ENCODE measurements at regions not wholly inside any gene's neighbourhood (a gene's known extent, or its start where the extent isn't known, plus 50 kb on each side); places are given as distances from the start of the nearest gene placed in this dataset.

DNA sequence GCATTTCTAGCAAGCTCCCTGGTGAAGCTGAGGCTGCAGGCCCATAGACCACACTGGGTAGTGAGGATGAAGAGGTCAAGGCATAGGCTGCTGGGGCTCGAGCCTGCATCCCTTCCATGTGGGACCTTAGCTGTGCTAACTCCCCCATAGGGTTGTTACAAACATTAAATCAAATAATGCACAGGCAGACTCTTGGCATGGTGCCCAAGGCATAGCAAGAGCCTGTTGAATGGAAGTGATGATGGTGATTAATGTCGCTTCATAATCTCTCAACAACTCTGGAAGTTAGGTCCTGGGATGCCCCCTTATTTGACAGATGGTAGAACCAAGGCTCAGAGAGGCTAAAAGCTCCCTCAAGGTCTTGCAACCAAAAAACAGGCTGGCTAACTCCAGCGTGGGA, 283.9 kb upstream of the EEF2KMT start:
- no peak for DNase-seq

DNA sequence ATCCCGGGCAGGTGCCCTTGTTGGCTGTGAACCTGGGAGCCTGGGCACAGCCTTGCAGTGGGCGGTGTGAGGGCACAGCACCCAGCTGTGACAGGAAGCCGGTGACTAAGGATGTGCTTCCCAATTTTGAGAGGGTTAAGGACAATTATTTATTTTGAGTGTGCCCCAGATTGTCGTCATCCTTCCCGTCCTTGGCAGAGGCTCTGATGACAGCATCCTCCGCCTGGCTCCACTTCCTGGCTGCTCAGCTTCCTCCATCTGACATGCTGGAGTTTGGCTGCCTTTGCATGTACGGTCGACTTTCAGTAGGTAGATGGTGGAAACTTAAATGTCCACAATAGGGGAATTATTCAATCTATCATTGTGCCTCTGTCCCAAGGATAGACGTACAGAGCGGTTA, 282.4 kb upstream of the EEF2KMT start:
- no peak for DNase-seq

DNA sequence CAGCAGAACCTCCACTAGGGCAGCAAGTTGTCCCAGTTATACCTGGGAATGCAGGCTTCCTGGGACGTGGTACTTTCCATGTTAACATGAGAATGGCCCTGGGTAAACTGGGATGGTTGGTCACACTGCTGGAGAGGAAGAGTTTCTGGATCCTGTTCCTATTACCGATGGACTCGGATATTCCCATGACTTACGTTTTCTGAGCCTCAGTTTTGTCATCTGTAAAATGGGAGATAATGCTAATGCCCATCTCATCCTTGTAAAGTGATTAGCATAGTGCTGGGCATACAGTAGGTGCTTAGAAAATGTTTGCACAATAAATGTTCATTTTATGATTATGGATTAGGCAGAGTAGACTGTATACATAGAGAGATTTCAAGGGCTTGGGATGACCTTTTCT, 280.9 kb upstream of the EEF2KMT start:
- DNase-seq, result no peak

DNA sequence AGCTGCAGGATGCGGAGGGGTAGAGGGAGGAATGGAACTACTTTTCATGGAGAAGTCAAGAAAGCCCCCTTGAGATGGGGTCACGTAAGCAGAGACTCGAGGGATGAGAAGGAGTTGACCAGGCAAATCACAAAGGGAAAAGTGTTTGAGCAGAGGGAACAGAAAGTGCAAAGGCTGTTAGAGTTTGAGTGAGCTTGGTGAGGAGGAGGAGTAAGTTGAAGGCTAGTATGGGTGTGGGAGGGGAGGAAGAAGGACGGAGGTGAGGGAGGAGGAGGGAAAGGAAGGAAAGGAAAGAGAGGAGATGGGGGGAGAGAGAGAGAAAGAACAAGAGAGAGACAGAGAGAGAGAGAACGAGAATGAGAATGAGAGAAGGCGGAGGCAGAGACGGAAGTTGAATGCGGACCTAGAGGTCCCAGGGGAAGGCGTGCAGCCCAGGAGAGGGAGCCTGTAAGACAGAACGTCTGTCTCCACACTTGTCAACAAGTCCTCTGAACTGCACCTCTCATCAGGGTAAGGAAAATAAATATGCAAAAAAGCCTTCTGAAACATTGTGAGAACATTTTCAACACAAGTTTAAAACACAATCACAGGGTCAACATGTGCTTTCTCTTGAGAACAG, 279.8 kb upstream of the EEF2KMT start:
- no peak for DNase-seq

DNA sequence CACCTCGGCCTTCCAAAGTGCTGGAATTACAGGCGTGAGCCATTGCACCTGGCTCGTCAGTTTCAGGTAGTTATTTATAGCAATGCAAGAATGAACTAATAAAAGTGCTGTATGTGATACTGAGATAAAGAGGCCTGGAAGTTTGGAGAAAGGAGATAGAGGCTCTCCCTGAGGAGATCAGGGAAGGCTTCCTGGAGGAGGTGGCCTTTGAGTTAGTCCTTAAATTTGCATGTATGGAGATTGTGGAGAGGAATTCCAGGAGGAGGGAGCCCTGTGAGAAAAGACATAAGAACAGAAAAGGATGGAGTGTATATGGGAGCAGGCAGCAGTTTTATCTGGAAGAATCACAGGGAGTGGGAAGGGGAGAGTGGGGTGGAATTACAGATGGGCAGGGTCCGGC, 276.6 kb upstream of the EEF2KMT start:
- no peak for DNase-seq

DNA sequence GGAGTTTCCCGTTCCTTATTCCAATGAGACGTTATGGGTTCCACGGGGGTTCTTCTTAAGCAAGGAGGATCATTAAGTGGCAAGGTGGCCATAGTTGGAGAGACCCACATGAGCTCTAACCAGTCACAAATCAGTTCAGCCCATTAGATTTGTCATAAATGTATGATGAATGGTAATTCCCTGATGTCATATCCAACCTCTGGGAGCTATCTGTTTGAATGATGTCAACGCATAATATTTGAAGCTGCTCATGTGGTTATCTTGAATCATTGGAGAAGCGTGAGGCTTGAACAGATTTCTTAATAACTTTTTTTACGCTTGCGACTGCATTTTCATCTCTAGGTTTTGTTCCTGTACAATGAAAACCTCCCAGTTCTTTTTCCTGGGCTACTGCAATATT, 270.4 kb upstream of the EEF2KMT start:
- no peak for DNase-seq

DNA sequence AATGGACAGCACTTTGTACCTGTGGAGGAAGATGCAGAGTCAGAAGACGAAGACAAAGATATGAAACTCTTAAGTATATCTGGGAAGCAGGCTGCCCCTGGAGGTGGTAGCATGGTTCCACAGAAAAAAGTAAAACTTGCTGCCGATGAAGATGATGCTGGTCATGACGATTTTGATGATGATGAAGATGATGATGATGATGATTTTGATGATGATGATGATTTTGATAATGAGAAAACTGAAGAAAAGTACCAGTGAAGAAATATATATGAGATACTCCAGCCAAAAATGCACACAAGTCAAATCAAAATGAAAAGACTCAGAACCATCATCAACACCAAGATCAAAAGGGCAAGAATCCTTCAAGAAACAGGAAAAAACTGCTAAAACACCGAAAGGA, 268.5 kb upstream of the EEF2KMT start:
- DNase-seq, result no peak

DNA sequence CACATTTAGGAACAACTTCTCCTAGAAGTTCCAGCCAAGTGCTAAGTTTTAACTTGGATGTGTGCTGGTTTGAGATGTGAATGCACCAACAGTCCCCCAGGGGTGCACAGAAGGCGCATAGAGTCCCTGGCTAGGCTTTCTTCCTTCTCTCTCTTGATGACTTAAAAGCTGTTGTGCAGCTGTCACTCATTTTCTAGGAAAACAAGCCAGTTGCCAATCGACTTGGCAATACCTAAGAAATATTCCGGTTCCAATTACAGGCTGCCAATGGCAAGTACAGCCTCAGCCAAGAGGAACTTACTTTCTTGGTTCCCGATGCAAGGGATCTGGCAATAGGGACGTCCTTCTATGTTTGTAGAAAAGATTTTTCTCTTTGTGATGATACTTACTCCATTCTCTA, 266.6 kb upstream of the EEF2KMT start:
- DNase-seq, result no peak

DNA sequence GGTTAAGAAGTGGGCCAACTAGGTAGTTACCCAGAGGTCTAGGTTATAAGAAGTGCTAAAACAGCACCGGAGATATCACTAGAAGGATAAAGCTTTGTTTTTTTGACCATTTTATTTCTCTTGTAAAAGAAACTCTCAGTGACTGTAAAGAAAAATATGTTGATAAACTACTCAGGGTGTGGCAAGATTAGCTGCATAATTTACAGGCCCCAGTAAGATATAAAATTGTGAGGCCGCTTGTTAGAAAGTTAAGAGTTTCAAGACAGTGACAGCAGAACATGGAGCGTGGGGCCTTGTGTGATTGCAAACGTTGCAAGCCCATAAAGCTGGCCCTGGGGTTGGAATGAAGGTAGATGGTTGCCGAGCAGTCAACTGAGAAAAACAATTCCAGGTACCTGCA, 263.7 kb upstream of the EEF2KMT start:
- DNase-seq, result no peak

DNA sequence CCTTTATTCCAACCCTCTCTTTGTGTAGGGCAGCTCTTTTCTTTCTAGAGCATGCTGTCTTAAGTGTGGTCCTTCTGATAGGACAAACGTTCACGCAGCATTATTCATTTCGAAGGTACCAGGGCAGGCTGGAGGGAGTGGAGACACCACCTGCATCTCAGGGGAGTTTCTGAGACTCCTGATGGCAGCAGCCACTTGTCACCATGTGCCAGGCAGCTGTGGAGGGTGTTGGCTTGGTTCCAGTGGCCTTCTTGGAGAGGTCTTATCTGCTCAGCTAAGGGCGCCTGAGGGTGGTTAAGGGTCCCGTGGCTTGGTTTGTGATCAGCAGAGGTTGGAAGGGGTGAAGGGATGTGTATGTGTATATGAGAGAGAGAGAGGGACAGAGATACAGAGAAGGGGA, 257.1 kb upstream of the EEF2KMT start:
- no peak for DNase-seq

DNA sequence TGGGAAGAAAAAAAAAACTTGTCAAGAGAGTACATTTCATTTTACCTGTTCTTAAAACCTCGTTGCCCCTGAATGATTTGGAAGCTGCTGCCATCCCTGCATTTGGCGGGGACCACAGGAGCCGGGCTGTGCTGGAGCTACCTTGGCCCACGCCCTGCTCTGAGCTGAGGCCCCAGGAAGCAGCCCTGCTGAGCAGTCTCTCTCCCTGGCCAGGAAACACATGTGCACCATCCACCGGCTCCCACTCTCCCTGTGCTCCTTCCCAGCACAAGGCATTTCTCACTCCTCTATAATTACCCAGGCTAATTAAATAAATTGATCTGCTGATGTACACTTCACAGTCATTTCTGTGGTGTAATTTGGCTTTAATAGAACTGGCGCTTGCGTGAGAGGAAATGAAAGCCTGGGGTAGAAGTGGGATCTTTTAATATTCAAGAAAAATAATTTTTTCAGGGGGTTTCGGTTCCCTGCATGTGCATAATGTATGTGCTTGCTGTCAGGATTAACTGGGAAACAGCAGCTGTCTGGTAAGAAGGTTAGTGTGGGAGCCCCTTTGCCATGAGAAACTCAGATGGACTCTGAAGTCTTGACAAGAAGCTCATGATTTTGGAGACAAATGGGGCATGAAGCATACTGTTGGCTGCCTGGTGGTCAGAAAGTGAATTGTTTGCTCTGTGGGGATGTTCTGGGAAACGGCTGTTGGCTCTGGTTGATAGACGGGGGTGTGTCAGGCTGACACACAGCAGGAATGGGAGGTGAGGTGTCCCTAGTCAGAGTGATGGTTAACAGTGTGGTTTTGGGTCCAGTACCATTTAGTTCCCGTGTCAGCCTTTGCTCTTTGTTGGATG, 252.3 kb upstream of the EEF2KMT start:
- DNase-seq, result no peak

DNA sequence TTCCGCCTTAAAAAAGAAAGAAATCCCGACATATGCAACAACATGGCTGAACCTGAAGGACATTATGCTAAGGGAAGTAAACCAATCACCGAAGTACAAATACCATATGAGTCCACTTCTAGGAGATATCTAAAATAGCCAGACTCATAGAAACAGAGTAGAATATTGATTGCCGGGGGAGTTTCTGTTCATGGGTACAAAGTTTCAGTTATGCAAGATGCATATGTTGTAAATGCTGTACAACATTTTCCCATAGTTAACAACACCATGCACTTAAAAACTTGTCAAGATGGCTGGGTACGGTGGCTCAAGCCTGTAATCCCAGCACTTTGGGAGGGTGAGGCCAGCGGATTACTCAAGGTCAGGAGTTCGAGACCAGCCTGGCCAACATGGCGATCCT, 251.5 kb upstream of the EEF2KMT start:
- DNase-seq, result no peak

DNA sequence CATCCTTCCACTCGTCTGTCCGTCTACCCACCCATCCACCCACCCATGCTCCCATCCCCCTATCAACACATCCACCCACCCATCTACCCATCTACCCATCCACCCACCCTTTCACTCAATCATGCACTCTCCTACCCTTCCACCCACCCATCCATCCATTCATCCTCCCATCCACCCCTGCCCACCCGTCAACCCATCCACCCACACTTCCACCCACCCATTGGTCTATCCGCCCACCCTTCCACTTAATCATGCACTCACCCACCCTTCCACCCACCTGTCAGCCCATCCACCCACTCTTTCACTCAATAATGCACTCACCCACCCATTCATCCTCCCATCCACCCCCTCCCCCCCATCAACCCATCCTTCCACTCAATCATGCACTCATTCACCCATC, 250.0 kb upstream of the EEF2KMT start:
- DNase-seq, result no peak

DNA sequence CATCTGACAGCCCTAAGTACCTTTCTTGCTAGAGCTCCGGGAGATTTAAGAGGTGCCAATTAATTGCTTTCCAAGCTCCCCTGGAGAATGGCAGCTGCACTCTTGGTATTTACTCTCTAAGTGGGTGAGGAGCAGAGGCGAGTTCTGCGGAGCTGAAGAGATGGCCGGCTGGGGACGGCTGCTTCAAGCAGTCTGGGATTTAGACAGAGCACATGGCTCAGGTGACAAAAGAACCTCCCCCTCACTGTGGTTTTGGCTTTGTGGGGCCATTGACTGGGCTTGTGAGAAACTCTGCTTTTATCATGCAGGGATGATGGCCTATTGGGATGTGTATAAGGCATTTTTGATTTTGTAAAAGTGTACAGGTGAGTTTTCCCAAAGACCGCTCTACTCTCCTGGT, 239.3 kb upstream of the EEF2KMT start:
- DNase-seq, result no peak

DNA sequence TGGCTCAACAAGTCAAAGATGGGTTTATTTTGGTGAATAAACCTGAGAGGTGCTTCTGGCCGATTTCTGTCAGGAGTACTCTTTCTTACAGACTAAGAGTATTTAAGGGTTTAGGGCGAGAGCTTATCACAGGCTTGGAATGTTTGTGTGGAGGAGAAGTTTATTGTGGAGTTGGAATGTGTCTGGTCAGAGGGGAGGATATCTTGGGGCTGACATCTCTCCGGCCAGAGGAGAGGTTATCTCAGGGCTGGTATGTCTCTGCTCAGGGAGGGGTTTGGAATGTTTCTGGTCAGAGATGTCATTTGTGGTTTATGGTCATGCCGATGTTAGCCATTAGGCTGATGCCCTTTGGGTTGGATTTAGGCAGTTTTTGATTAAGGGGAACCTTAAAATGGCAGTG, 236.4 kb upstream of the EEF2KMT start:
- no peak for DNase-seq

DNA sequence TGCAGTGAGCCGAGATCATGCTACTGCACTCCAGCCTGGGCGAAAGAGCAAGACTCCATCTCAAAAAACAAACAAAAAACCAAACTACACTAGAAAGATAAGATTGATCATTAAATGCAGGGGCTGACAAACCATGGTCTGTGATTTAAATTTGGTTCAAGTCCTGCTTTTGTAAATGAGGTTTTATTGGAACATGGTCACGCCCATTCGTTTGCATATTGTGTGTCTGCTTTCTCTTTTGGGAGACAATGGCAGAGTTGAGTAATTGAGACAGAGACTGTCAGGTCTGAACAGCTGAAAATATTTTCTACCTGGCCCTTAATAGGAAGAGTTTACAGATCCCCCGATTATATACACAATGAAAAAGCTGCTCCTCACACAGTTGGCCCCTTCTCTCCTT, 235.5 kb upstream of the EEF2KMT start:
- no peak for DNase-seq

DNA sequence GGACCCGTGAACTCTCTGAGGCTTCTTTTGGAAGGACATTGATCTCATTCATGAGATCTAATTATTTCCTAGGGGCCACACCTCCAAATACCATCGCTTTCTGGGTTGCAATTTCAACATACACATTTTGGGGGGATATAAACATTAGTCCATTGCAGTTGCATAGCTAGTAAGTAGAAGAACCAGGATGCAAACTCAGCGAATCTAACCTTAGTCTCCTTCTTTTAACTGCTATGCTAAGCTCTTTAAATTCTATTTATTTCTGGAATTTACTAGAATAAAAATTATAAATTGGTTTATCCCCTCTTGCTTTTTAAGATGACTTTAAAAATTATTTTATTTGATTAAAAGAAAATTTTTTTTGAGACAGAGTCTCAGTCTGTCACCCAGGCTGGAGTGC, 232.5 kb upstream of the EEF2KMT start:
- DNase-seq, result no peak

DNA sequence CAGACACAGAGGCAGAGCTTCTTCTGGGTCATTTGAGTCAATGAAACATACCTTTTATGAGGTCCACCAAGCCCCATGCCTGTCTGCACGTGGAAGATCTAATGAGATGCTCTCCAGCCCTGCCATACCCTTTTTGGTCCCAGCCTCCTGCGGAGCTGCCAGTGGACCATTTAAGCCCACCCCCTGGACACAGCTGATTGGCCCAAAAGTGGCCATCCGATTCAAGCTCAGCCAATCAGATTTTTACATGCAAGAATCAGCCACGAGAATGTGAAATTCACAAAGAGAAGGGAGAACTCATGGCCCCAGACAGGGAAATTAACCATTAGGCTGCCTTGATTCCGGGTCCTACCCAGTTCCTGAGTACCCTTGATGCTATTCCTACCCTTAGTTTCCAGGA, 231.0 kb upstream of the EEF2KMT start:
- no peak for DNase-seq

DNA sequence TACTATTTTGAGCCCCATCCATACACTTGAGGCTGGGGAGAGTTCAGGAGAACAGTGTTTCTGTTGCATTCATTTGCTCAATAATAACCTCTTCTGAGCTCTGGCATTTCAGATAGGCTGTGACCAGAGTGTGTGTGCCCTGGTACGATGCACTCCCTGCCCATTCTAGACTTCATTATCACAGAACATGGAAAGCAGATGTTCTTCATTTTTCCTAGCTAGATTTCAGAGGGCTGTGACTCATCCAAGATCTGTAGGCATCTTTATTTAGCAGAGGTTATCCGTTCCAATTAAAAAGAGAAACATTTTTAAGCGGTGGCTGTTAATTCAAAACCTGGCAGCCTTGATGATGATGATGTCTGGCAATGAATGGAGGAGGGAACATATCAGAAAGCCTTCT, 228.8 kb upstream of the EEF2KMT start:
- DNase-seq, result no peak

DNA sequence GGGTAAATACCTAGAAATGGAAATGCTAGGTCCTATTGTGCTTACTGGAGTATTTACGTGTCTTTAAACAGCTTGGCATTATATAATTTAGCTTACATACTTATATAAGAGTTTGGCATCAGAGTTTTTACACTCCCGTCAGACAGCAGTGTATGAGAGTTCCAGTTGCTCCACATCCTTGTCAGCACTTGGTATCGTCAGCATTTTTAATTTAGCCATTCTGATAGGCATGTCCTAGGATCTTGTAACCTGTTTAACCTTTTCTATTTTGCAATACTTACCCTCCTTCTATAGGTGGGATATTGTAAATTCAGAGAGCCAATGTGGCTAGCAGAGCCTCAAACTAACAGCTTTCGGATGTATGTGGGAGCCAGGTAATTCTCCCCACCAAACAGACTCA, 228.3 kb upstream of the EEF2KMT start:
- no peak for DNase-seq

DNA sequence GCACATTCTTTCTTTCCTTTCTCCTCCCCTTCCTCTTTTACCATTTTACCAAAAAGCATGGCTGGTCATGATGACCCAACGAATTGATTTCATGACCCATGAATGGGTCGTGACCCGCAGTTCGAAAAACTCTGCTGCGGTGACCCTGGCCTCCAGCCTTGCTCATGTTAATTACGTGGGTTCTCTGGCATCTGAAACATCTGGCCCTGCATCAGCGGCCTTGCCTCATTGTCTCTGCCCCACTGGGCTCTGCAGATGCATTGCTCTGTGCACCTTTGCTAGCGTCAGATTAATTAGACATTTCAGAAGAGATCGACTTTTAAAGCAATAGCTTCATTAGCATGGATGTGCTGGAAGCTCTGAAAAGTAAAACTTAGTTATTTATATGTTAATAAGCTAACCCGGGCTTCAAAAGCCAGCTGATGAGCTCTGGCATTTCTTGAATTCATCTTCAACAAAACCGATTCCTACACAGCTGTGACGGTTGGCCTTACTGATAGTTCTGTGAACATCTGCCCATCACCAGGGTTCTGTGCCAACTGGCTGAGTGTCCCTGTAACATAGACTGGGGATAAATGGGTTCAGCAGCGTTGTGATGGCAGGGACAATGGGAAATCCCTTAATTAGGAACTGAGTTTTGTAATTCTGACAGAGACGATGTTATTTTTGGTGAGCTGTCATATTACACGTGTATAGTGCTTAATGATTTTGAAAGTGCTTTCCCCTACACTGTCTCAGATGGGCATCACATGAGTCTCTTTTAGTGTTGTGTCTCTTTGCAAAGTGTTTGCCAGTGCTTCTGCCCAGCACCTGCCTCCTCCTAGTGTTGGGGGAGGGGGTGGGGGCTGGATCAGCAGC, 225.9 kb upstream of the EEF2KMT start:
- no peak for DNase-seq

DNA sequence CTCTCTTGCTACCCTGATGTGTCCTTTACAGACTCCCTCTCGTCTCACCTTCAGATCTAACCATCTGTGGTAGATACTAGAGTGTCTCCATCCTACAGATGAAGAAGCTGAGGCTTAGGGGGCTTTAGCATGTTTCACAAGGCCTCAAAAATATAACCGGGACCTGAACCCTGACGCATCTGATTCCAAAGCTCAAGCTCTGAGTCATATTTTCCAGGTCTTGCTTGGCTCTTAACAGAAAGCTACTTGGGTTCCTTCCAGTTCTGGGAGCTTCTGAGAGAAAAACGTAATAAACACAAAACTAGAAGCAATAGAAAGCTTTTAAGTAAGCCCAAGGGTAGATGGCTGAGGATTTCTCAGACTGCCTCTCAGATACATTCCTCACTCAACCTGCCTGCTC, 224.3 kb upstream of the EEF2KMT start:
- no peak for DNase-seq

DNA sequence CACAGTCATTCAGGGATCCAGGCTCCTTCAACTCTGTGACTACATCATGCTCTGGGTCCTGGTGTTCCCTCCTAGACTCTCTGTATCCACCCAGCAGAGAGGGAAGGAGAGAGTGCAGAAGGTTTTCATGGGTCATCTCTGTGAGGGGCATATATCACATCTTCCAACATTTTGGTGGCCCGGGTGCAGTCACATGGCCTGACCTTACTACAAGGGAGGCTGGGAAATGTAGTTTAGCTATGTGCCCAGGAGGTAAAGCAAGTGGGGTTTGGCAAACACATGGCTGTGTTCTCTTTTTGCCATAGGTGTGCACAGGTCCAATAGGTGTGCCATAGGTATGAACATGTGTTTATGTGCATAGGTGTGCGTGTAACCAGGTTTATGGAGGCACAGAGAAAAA, 222.2 kb upstream of the EEF2KMT start:
- no peak for DNase-seq

DNA sequence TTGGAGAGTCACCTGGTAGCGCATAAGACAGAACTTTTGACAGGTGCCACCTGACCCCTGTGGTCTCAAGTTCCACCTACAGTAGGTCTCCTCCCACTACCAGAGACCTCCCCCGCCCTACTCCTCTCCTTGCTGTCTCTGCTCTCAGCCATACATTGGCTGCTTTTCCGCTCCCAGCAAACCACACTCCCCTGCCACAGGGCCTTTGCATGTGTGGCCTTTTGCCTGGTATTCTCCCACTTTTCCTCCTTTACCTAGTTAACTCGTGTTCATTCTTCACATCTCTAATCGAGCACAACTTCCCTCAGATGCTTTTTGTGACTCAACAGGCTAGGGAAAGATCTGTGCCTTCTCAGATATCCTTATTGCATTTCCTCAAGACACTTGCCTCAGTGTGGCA, 218.3 kb upstream of the EEF2KMT start:
- no peak for DNase-seq

All from activated effector memory CD4-positive, alpha-beta T cell treated with anti-CD3 and anti-CD28 coated beads, Interleukin-2, amount 50 U/mL, for 16 hours (primary cell).